Gastroesophageal sphincter (tissue), 4 donors: ENCODE measurements at regions not wholly inside any gene's neighbourhood (a gene's known extent, or its start where the extent isn't known, plus 50 kb on each side); places are given as distances from the start of the nearest gene placed in this dataset.
"Not testable (repeated sequence)": the region's sequence is repeated elsewhere in the genome, so short reads cannot be mapped to it uniquely, and the experiment has no call there.

ENCODE experiments used
- ATAC-seq: fragments of 150-250 bp; one replicate; pipeline ENCODE4 v1.9.1; 2016; ENCODE audit warnings: mild to moderate bottlenecking, moderate library complexity
- H3K27ac ChIP-seq, 4 donors: fragments of 200-600 bp; sonication (generic) in 3 of 4; 1 replicate in 3 of 4; 2 replicates in 1 of 4; pipeline ENCODE4 v1.5.1; 2016 to 2019
- H3K27me3 ChIP-seq: fragments of 200-600 bp; sonication (generic); one replicate; pipeline ENCODE4 v1.5.1; 2019
- H3K36me3 ChIP-seq, 2 donors: fragments of 200-600 bp; sonication (generic); one replicate each; pipeline ENCODE4 v1.5.1; 2019; ENCODE audit warnings: control low read depth in 1 of 2
- H3K4me1 ChIP-seq, 3 donors: fragments of 200-600 bp; sonication (generic); 1 replicate in 2 of 3; 2 replicates in 1 of 3; pipeline ENCODE4 v1.5.1; 2016 to 2019; ENCODE audit warnings: control low read depth in 2 of 3
- H3K4me3 ChIP-seq, 2 donors: fragments of 200-600 bp; sonication (generic); one replicate each; pipeline ENCODE4 v1.5.1; 2019; ENCODE audit warnings: mild to moderate bottlenecking in 1 of 2, moderate library complexity in 1 of 2
- H3K9me3 ChIP-seq, 3 donors: fragments of 200-600 bp; sonication (generic); one replicate each; pipeline ENCODE4 v1.5.1; 2017 to 2019; ENCODE audit warnings: control low read depth in 2 of 3
- CTCF ChIP-seq, 4 experiments: fragments of 200-600 bp in 2 of 4; fragments of 450-650 bp in 2 of 4; sonication (generic) in 1 of 4; IDR thresholded peaks; one replicate each; pipeline ENCODE4 v1.5.1; 2017 to 2019; ENCODE audit warnings: antibody characterized with exemption in 4 of 4, mild to moderate bottlenecking in 2 of 4, moderate library complexity in 2 of 4
- EP300 ChIP-seq: sonication (generic); formaldehyde crosslinking; IDR thresholded peaks from one replicate; pipeline ENCODE4 v1.6.1; 2017; ENCODE audit warnings: antibody characterized with exemption, mild to moderate bottlenecking
- POLR2A ChIP-seq, 2 donors: fragments of 450-650 bp; IDR thresholded peaks; one replicate each; pipeline ENCODE4 v1.6.1; 2017; ENCODE audit warnings: antibody characterized with exemption in 2 of 2, mild to moderate bottlenecking in 2 of 2, moderate library complexity in 1 of 2
- POLR2AphosphoS5 ChIP-seq: sonication (generic); formaldehyde crosslinking; IDR thresholded peaks from one replicate; pipeline ENCODE4 v1.6.1; 2017; ENCODE audit warnings: antibody characterized with exemption
- WGBS, 2 donors: methylation state at CpG; one replicate each; pipeline ENCODE4 v1.1.5; 2018; ENCODE audit warnings: low coverage in 1 of 2; 5-methylcytosine and 5-hydroxymethylcytosine counted together

DNA sequence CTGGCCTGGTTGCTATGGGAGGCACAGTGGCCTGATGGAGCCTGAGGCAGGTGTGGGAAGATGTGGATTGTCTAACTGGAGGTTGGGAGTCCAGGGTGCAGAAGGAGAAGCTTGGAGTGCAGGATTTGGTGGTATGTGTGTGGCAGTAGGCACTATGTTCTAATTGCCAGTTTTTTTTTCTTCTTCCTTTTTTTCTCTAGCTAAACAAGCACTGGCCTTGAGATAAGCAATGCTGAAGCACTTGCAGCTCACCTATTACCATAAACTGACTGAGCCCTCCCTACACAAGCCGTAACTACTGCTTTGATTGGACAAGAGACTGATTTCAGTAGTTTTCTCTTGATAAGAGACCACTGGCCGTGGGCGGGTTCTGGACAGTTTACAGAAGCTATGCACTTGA is 175.4 kb downstream of the FAM72C start:
- not testable (repeated sequence) for H3K4me1 ChIP-seq, ATAC-seq, H3K27ac ChIP-seq, H3K36me3 ChIP-seq, H3K27me3 ChIP-seq, H3K9me3 ChIP-seq, H3K4me3 ChIP-seq
- no CpG with 5 or more reads among the region's 3 CpGs for WGBS, 2 donors

DNA sequence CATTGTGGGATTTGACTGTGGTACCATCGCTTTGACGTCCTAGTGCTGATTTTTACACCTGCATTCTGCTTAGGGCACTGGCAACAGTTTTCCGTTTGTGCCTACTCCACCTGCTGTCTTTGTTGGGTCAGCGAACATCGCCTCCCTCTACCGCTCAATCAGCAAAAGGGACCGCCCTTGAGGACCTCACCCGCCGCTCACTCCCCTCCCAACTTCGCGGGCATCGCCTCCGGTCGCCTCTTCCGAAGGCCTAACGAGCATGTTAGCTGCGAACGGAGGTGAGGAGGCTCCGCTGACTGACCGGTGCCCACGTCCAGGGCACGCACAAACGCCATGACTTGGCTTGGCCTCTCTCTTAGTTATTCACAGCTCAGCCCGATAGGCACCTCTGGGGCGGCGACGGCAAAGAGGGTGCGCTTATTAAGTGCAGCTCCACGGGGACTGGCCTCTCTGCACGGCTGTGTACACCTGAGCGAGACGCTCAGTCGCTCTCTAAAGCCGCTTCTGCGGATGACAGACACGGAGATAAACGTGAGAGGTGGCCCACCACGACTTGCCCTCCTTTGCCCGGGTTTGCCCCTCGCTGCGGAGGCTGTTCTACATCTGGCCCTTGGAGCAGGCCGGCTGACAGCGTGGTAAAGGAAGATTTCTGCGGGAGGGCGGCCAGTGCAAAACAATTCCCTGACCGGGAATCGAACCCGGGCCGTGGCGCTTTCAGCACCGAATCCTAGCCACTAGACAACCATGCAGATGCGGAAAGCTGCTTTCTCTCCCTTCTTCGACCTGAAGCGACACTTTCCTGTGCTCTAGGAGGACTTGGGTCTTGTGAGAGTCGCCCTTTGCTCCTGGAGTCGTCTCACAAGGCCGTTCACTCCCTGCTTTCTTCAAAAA is 179.5 kb downstream of the FAM72C start:
- ATAC-seq, H3K9me3 ChIP-seq, H3K27me3 ChIP-seq, H3K27ac ChIP-seq, H3K36me3 ChIP-seq, H3K4me1 ChIP-seq, H3K4me3 ChIP-seq: not testable (repeated sequence)
- WGBS, 2 donors = no CpG with 5 or more reads among the region's 57 CpGs

- H3K9me3 ChIP-seq, H3K4me3 ChIP-seq, H3K4me1 ChIP-seq, H3K27ac ChIP-seq, H3K36me3 ChIP-seq, H3K27me3 ChIP-seq, ATAC-seq: not testable (repeated sequence)
- no CpG with 5 or more reads among the region's 3 CpGs for WGBS, 2 donors
Observed at GRCh38 chr1:143786381-143786780, 185.4 kb downstream of the FAM72C start.

- H3K4me1 ChIP-seq, H3K27ac ChIP-seq, H3K36me3 ChIP-seq, H3K27me3 ChIP-seq, H3K4me3 ChIP-seq, H3K9me3 ChIP-seq, ATAC-seq: not testable (repeated sequence)
- WGBS, 2 donors = no CpG with 5 or more reads among the region's 7 CpGs
Observed at GRCh38 chr1:143785883-143786282, 185.9 kb downstream of the FAM72C start.

DNA sequence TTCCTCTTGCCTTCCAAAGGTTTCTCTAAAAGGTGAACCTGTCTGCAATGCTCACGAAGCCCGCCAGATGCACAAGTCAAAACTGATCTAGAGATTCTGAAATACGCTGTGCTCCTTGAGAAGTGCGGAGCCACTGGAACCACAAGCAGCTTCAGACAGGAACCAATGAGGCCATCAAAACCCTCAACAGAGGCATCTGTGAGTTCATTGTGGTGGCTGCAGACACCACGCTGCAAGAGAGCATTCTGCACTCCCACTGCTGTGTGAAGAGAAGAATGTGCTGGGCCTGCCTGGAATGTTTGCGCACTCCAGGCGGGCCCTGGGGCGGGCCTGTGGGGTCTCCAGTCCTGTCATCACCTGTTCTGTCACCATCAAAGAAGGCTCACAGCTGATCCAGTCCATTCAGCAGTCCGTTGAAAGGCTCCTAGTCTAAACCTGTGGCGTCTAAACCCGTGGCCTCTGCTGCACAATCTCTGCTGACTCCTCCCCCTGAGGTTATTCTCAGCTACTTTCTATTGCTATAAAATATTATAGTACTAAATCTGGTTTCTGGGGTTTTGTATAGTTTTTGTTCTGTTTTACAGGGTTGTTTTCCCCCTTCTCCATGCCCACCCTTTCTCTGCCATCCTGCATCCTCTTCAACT is 187.4 kb downstream of the FAM72C start:
- no CpG with 5 or more reads among the region's 11 CpGs for WGBS, 2 donors
- not testable (repeated sequence) for H3K36me3 ChIP-seq, H3K27me3 ChIP-seq, H3K4me3 ChIP-seq, H3K27ac ChIP-seq, ATAC-seq, H3K9me3 ChIP-seq, H3K4me1 ChIP-seq

GRCh38 chr1:143778178-143778577 is 193.6 kb downstream of the FAM72C start:
- H3K4me1 ChIP-seq, ATAC-seq, H3K27me3 ChIP-seq, H3K36me3 ChIP-seq, H3K4me3 ChIP-seq, H3K9me3 ChIP-seq, H3K27ac ChIP-seq: not testable (repeated sequence)
- WGBS, 2 donors = no CpG with 5 or more reads among the region's 1 CpG

DNA sequence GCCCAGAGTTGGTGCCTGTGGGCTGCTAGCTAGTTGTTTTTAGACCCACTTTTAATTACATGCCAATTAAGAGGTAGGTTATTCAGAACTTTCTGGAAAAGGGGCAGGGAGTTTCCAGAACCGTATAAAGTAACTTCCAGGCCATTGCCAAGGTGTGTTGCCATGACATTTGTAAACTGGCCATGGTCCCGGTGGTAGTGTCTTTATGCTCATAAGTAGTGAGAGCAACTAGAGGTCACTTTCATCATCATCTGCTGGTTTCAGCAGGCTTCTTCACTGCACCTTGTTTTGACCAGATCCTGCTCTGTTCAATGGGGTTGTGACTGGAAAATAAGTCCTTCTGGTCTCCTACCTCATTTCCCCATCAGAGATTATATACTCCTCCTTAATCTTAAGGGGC is 207.0 kb downstream of the FAM72C start:
- not testable (repeated sequence) for H3K27ac ChIP-seq, ATAC-seq, H3K9me3 ChIP-seq, H3K4me3 ChIP-seq, H3K27me3 ChIP-seq, H3K4me1 ChIP-seq, H3K36me3 ChIP-seq
- WGBS, 2 donors = 61 to 67% methylated on average over 1 to 2 of the region's 2 CpGs

DNA sequence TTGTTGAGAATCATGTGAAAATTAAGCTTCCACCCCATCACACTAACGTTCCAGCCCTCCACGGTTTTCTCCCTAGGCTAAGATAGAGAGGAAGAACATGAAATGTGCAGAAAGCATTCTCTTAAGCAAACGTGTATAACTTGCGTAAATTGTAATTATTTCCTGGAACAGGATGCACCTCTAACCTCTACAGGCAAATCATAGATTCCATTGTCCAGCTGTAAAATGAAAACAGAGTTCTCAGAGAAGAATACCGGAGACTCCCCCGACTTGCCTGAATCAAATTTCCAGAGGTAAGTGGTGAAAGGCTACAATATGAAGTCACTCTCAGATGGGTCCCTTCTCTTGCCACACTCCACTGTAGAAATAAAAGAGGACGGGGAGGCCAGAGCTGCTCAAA is 211.4 kb downstream of the FAM72C start:
- not testable (repeated sequence) for H3K4me1 ChIP-seq, ATAC-seq, H3K9me3 ChIP-seq, H3K27me3 ChIP-seq, H3K4me3 ChIP-seq, H3K36me3 ChIP-seq, H3K27ac ChIP-seq
- WGBS, 2 donors = 52 to 58% methylated on average over 4 of the region's 7 CpGs

DNA sequence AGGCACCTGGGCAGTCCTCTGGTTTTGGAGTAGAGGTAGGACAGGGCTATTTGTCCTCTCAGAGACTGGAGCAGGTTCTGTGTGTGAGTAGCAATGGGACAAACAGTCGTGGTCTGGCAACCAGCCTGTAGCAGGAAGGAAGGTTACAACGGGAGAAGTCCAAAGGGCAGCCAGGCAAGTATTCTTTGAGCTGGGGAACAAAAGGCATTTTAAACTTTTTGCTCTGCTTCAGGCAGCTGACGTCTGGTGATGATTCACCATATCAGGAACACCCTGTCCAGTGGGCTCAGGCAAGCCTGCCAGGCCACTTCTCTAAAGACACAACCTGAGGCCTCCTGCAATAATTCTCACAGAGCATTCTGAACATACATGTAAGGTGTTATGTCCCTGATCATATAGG is 215.8 kb downstream of the FAM72C start:
- H3K4me1 ChIP-seq, H3K4me3 ChIP-seq, H3K36me3 ChIP-seq, H3K27ac ChIP-seq, H3K9me3 ChIP-seq, H3K27me3 ChIP-seq: not testable (repeated sequence)
- peak; percentile 55 for ATAC-seq
- 26 to 56% methylated on average over 3 of the region's 3 CpGs for WGBS, 2 donors

GRCh38 chr1:143748906-143749305 is 222.9 kb downstream of the FAM72C start:
- Histone ChIP-seq H3K4me3 (no peak overlapping the region), H3K27ac (no peak overlapping the region), H3K27me3 (no peaks in the 10 kb centered on the region), H3K9me3 (no peaks in the 10 kb centered on the region), H3K4me1 (no peaks in the 10 kb centered on the region), H3K36me3 (no peaks in the 10 kb centered on the region)
- ATAC-seq = peak; percentile 57
- TF ChIP-seq POLR2AphosphoS5 (no peak), EP300 (no peak), CTCF (IDR thresholded peaks at IDR 0.05) (no peak), POLR2A (IDR thresholded peaks at IDR 0.05) (no peak)
- WGBS, 2 donors = 36 to 54% methylated on average over 3 of the region's 3 CpGs
